ENCODE measurements at regions not wholly inside any gene's neighbourhood (a gene's known extent, or its start where the extent isn't known, plus 50 kb on each side); places are given as distances from the start of the nearest gene placed in this dataset.

GRCh38 chr3:124230998-124231397 lies 239.1 kb upstream of the ROPN1 start:
- TF ChIP-seq, protein P1, sequence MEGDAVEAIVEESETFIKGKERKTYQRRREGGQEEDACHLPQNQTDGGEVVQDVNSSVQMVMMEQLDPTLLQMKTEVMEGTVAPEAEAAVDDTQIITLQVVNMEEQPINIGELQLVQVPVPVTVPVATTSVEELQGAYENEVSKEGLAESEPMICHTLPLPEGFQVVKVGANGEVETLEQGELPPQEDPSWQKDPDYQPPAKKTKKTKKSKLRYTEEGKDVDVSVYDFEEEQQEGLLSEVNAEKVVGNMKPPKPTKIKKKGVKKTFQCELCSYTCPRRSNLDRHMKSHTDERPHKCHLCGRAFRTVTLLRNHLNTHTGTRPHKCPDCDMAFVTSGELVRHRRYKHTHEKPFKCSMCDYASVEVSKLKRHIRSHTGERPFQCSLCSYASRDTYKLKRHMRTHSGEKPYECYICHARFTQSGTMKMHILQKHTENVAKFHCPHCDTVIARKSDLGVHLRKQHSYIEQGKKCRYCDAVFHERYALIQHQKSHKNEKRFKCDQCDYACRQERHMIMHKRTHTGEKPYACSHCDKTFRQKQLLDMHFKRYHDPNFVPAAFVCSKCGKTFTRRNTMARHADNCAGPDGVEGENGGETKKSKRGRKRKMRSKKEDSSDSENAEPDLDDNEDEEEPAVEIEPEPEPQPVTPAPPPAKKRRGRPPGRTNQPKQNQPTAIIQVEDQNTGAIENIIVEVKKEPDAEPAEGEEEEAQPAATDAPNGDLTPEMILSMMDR (IDR thresholded peaks at IDR 0.05), result no peak
- TF ChIP-seq TCF7L2 (IDR thresholded peaks at IDR 0.05; ENCODE audit: low read depth, low read length) (no peak), POLR2AphosphoS5 (IDR thresholded peaks at IDR 0.05; ENCODE audit: low read depth, low read length) (no peak), REST (IDR thresholded peaks at IDR 0.05; ENCODE audit: insufficient read depth in 1 of 2, low read depth in 2 of 2, low read length in 1 of 2) (no peak)
